ENCODE measurements at regions not wholly inside any gene's neighbourhood (a gene's known extent, or its start where the extent isn't known, plus 50 kb on each side); places are given as distances from the start of the nearest gene placed in this dataset.

GRCh38 chr2:23153484-23153883 lies 231.5 kb upstream of the KLHL29 start:
- Mint-ChIP-seq H3K36me3 (no peaks in the 10 kb centered on the region), H3K4me1 (no peaks in the 10 kb centered on the region), H3K27ac (no peak overlapping the region), H3K9me3 (peaks cover 0 to 7% of the 10 kb centered on the region in 2 donors), H3K4me3 (no peak overlapping the region), H3K27me3 (ENCODE audit: low read depth in 2 of 2) (peaks cover 0 to 10% of the 10 kb centered on the region in 2 donors)
- WGBS (ENCODE audit: insufficient coverage), result 85% methylated on average over 3 of the region's 3 CpGs
- intact Hi-C loops (cut with micrococcal nuclease), result no loop called here
- DNase-seq, result no peak
- H3K4me1 ChIP-seq (ENCODE audit: control insufficient read depth, insufficient read depth, low read length), result no peaks in the 10 kb centered on the region
- H3K36me3 ChIP-seq (ENCODE audit: control insufficient read depth, insufficient read depth, low read length), result no peaks in the 10 kb centered on the region
- no peak for ATAC-seq
- no peak overlapping the region for H3K4me3 ChIP-seq (ENCODE audit: low read length)
- no peak overlapping the region for H3K27ac ChIP-seq (ENCODE audit: low read length)
- no peaks in the 10 kb centered on the region for H3K9me3 ChIP-seq (ENCODE audit: control insufficient read depth, insufficient read depth, low read length)
- no peaks in the 10 kb centered on the region for H3K27me3 ChIP-seq (ENCODE audit: control insufficient read depth, insufficient read depth, low read length)
- no peak for TF ChIP-seq CTCF (IDR thresholded peaks at IDR 0.05)

GRCh38 chr2:23155022-23155421 lies 230.0 kb upstream of the KLHL29 start:
- no peak overlapping the region for H3K4me3 Mint-ChIP-seq
- H3K36me3 Mint-ChIP-seq, result no peaks in the 10 kb centered on the region
- H3K4me1 ChIP-seq (ENCODE audit: control insufficient read depth, insufficient read depth, low read length), result no peaks in the 10 kb centered on the region
- DNase-seq (no peak), ATAC-seq (no peak)
- no peaks in the 10 kb centered on the region for H3K4me1 Mint-ChIP-seq
- WGBS (ENCODE audit: insufficient coverage), result 95% methylated on average over 4 of the region's 4 CpGs
- H3K27ac Mint-ChIP-seq, result no peak overlapping the region
- H3K9me3 ChIP-seq (ENCODE audit: control insufficient read depth, insufficient read depth, low read length), result no peaks in the 10 kb centered on the region
- peaks cover 0 to 10% of the 10 kb centered on the region in 2 donors for H3K27me3 Mint-ChIP-seq (ENCODE audit: low read depth in 2 of 2)
- H3K27ac ChIP-seq (ENCODE audit: low read length), result no peak overlapping the region
- no peaks in the 10 kb centered on the region for H3K27me3 ChIP-seq (ENCODE audit: control insufficient read depth, insufficient read depth, low read length)
- H3K9me3 Mint-ChIP-seq, result peaks cover 0 to 4% of the 10 kb centered on the region in 2 donors
- intact Hi-C loops (cut with micrococcal nuclease), result no loop called here
- no peaks in the 10 kb centered on the region for H3K36me3 ChIP-seq (ENCODE audit: control insufficient read depth, insufficient read depth, low read length)
- no peak overlapping the region for H3K4me3 ChIP-seq (ENCODE audit: low read length)
- TF ChIP-seq CTCF (IDR thresholded peaks at IDR 0.05), result no peak

- Histone ChIP-seq H3K9me3 (ENCODE audit: control insufficient read depth, insufficient read depth, low read length) (no peaks in the 10 kb centered on the region), H3K27ac (ENCODE audit: low read length) (no peak overlapping the region), H3K4me3 (ENCODE audit: low read length) (no peak overlapping the region), H3K27me3 (ENCODE audit: control insufficient read depth, insufficient read depth, low read length) (no peaks in the 10 kb centered on the region), H3K36me3 (ENCODE audit: control insufficient read depth, insufficient read depth, low read length) (no peaks in the 10 kb centered on the region), H3K4me1 (ENCODE audit: control insufficient read depth, insufficient read depth, low read length) (no peaks in the 10 kb centered on the region)
- DNase-seq, result no peak
- no peaks in the 10 kb centered on the region for H3K27me3 Mint-ChIP-seq (ENCODE audit: low read depth in 2 of 2)
- intact Hi-C loops (cut with micrococcal nuclease), result no loop called here
- H3K27ac Mint-ChIP-seq, result no peak overlapping the region
- no peak overlapping the region for H3K4me3 Mint-ChIP-seq
- no peaks in the 10 kb centered on the region for H3K36me3 Mint-ChIP-seq
- no peak for ATAC-seq
- H3K4me1 Mint-ChIP-seq, result no peaks in the 10 kb centered on the region
- no peak for TF ChIP-seq CTCF (IDR thresholded peaks at IDR 0.05)
- peaks cover 0 to 4% of the 10 kb centered on the region in 2 donors for H3K9me3 Mint-ChIP-seq
These were observed 227.2 kb upstream of the KLHL29 start for GRCh38 chr2:23157812-23158211.

GRCh38 chr2:23158306-23158705 lies 226.7 kb upstream of the KLHL29 start:
- Mint-ChIP-seq H3K4me3 (no peak overlapping the region), H3K4me1 (no peaks in the 10 kb centered on the region), H3K27ac (no peak overlapping the region), H3K27me3 (ENCODE audit: low read depth in 2 of 2) (no peaks in the 10 kb centered on the region), H3K36me3 (no peaks in the 10 kb centered on the region), H3K9me3 (peaks cover 0 to 4% of the 10 kb centered on the region in 2 donors)
- TF ChIP-seq CTCF (IDR thresholded peaks at IDR 0.05), result no peak
- Histone ChIP-seq H3K4me3 (ENCODE audit: low read length) (no peak overlapping the region), H3K36me3 (ENCODE audit: control insufficient read depth, insufficient read depth, low read length) (no peaks in the 10 kb centered on the region), H3K9me3 (ENCODE audit: control insufficient read depth, insufficient read depth, low read length) (no peaks in the 10 kb centered on the region), H3K4me1 (ENCODE audit: control insufficient read depth, insufficient read depth, low read length) (no peaks in the 10 kb centered on the region), H3K27me3 (ENCODE audit: control insufficient read depth, insufficient read depth, low read length) (no peaks in the 10 kb centered on the region), H3K27ac (ENCODE audit: low read length) (no peak overlapping the region)
- DNase-seq (no peak), ATAC-seq (no peak)
- 67% methylated on average over 1 of the region's 2 CpGs for WGBS (ENCODE audit: insufficient coverage)
- intact Hi-C loops (cut with micrococcal nuclease), result no loop called here
